SIG-M5 treated with dmso at 0.1 percent for 504 hours (cell line): ENCODE measurements at regions not wholly inside any gene's neighbourhood (a gene's known extent, or its start where the extent isn't known, plus 50 kb on each side); places are given as distances from the start of the nearest gene placed in this dataset.

Source experiments
- DNase-seq: peaks from one replicate; lab custom pipeline; 2025; ENCODE audit not compliant: unreplicated experiment; lab: John Stamatoyannopoulos, UW

DNA sequence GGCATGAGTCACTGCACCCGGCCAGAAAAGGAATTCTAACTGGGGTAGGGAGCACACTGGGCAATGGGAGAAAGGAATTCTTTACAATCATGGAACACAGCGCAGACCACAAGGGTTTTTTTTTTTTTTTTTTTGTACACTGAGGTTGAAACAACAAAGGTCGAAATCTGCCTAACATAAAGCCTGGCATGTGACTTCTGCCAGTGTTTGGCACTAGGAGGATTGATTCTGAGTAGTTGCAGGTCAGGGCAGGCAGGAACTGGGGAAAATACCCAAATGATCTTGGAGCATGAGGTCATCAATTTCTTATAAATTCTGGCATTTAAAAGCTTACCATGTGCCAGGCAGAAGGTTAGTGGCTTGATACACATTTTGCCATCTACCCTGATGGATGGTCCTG lies 202.0 kb upstream of the SNX19 start:
- no peak for DNase-seq

DNA sequence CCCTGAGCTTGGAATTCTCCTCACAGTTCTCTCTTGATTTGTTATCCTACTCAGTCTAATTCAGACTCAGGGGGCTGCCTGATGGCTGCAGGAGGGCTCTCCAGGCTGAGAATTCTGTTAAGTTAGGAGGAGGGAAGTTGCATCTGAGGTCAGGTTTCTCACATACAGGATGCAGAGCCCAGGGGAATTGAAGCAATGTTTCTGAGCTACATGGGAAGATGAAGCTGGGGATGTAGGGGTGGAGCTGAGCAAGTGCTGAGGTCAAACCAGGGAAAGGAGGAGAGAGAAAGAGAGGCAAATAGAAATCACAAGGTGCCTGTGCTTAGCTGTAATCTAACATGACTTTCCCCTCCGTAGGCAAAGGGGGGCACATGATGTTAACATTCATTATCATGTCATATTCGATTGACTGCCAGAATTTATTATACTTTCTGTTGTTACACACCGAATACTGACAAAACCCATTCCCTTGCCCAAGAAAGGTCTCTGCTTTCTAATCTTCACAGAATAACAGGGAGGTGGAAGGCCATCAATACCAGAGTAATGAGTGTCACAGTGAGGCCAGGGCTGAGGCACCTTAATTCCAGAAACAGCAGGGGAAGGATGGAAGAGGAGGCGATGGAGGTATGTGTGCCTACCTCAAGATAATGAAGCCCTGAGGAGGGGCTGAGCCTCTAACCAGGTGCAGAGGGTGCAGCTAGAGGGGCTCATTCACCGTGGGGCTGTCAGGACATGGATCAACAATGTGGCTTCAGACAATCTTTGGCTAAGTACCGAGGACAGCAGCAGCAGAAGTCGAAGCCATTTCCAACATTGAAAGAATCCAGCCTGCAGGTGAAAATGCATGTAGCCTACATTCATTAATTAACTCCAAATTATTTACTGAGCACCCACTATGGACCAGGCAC lies 205.4 kb upstream of the SNX19 start:
- no peak for DNase-seq

DNA sequence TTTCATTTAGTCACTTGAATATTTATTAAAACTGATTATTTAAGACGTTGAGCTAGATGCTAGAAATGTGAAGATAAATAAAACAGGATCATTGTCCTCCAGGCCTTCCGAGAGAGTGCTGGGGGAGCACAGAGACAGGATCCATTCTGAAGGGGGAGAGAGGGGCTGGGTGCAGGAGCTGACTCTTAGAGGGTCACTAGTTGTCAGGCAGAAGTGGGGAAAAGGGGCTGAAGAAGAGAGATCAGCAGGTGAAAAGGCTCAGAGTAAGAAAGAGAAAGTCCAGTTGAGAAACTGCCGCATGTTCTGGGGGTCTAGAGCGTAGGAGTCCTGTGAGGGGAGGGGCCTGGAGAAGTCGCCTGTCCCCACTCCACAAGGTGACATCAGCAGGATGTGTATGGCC lies 206.2 kb upstream of the SNX19 start:
- no peak for DNase-seq

DNA sequence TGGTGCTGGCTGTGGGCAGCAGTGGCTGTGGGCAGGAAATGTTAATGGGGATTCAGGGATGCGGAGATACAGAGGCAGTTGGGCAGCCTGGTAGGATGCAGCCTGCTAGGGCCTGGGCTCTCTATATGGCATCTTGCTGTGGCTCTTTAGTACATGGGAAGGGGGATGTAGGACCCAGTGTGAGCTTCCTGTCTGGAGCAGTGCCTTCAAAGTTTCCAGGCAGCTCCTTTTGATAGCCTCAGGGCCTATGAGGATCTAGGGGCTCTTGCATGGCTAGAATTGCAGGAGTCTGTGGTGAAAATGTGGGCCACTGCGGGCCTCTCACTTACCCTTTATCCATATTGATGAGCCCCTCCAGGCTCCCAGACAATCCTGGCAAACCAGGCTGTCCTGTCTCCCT lies 213.2 kb upstream of the SNX19 start:
- DNase-seq, result no peak

DNA sequence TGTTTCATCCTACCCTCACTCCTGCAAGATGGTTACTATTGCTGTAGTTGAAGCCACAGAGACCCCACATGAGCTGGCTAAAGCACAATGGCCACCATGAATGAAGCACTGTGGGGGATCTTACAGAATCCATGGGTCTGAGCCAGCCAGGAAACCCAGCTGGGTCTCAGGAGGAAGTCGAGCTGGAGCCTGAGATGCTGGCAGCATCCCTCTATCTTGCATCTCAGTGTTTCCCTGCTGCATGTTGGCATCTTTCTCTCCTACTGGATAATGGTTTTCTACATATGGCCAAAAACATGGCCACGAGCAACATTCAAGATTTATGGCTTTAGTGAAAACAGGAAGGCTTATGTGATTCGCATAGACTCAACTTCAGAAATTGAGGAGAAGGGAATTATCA lies 219.3 kb upstream of the SNX19 start:
- no peak for DNase-seq

DNA sequence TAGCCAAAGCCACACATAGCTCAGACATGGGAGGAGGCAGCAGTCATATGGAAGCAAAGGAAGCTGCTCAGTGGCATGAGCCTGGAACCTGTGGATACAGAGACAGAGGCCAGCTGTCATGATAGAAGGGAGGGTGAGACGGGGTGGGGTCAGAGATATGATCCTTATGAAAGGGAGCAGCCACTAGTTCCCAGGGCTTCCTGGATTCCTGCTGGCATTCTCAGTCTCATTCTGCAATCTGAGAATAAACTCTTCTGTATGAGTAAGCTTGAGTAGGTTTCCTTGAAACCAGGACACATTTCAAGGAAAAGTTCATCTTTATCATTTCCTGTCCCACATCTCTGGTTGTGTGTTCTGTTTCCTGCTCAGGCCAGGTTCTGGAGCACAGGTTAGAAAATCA lies 220.2 kb upstream of the SNX19 start:
- DNase-seq, result no peak

DNA sequence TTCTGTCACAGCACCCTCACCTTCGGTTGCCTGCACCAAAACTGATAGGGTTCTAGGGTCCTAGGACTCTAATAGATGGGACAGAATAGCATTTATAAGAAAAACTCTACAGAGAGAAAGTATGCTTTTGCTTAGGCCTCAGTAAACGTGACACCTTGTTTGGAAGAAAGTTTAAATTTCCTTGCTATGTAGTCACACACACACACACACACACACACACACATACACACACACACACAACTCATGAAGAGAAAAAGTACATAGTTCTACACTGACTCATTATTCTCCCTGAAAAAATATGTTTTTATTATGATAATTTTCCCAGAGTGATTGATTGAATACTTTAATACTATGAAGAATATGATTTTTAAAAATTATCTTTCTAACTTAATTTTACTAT lies 220.8 kb upstream of the SNX19 start:
- no peak for DNase-seq

DNA sequence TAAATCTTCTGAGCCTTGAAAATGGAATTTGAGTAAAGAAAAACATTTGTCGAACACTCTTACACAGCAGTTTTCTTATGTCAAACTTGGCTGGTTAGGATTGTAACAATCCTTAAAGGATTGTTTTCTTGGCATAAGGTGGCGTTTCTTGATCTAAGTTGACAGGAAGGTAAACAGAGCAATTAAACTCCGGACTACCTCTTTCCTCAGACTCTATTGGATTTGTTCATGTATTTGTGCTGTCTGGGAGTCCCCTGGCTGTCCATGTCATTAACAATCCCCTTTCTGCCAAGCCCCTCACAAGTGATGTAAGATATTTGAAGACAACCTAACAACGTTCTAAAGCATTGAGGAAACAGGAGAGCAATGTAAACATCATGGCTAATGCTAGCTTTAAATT lies 222.5 kb upstream of the SNX19 start:
- DNase-seq, result no peak

DNA sequence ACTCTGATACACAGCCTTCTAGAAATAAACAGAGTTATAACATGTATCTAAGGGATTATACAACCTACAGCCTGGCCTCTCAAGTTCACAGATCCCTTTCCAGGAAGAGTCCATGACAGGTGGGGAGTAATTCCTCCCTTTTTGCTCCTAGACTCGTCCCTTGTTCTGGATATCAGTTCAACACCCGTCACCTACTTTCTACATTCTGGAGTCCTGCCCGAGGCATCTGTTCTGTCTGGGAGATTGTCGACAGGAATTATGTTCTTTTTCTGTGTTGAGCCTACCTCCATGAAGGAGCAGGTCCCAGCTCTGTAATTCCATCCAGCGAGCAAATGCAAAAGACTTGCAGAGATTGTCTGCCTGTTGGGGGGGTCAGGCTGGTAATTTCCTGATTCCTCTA lies 224.6 kb upstream of the NTM start:
- no peak for DNase-seq

DNA sequence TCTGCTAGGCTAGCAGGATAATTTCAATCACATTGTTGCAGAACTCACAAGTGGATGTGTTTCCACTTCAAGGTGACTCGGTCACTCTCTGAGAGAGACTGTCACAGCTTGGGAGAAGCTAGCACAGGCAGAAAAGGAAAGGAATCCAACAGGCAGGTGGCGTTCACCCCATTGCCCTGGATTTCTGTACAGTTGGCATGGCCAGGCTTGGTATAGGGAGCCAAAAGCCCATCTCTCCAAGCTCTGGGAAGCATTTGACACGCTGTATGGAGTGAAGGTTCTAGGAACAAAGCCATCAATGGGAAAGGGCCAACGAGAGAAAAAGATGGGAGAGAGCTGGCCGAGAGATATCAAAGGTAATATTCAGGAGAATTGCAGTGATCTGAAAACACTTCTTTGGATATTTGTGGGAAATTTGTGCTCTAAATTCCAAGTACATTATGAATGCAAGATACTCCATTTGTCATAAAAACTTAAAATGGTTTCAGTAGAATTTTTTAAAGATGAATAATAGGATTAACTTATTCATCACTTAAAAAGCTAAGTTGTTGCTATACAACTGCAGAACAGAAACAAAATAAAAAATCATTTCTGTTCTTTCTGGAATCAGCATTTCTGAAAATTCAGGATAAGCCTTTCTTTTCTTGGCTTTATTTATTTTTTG lies 223.5 kb upstream of the NTM start:
- DNase-seq, result no peak

DNA sequence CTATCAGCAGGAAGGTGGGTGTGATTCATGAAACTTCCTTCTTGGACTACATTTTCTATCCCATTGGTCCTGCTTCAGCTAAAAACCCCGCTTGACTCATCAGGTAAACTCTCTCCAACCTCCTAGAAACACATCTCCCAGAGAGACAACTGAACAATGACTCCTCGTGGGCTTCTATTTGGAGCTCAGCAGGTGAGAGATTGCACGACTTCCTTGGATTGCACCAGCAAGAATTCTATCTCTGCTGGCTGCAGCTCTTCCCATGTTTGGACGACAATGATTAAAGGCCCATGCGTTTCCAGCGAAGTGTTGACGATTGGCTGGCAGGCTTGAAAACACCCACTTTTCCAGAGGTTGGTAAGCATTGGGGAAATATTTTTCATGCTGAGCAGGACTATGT lies 216.1 kb upstream of the NTM start:
- no peak for DNase-seq

DNA sequence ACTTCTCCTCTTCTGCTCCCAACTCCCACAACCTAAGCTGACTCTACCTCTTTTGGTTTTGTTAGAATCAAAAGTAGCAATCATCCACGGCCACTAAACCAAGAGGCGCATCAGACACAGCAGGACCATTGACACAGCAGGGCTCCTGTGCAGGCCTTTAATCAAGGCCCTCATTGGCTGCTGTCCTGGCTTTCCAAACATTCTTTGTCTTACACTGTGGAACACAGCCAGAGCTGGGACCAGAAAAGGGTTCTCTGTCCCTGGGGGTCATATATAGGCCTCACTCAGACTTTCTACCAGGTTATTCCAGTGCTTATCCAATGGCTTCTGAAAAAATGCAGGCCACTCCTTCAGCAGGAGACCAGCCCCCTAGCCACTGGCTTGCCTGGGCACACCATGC lies 212.7 kb upstream of the NTM start:
- DNase-seq, result no peak

DNA sequence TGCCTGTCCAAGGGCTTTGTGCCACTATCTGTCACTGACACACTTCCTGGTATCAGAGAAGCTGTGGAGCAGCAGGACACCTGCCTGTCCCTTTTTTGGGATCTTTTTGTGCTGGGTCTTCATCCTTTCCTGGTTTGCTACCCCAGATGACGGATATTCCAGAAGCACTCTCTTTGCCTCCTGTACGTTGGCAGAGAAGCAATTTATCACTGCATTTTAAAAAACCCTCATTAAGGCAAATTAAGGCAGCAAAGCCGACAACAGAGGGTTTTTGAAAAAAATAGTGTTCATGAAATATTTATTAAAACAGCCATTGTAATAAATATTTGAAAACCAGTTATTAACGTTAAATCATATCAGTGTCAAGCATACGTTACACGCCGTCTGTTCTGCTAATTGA lies 209.6 kb upstream of the NTM start:
- no peak for DNase-seq

DNA sequence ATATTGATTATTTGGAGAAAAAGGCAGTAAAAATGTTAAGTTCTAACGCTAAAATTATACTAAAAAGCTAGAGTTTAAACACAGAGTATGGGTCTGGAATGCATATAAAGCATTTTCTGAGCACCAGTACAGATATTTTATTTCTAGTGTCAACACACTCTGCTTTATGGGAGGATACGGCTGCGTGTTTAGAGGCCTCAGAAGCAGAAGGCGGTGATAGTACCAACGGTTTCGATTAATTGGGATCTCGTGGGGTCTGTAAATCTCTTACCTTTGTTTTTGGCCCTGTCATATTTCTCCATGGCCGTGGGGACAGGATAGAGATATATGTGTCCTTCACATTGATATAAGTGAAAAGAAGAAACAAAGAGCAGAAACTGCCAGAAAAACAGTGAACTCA lies 206.8 kb upstream of the NTM start:
- no peak for DNase-seq

DNA sequence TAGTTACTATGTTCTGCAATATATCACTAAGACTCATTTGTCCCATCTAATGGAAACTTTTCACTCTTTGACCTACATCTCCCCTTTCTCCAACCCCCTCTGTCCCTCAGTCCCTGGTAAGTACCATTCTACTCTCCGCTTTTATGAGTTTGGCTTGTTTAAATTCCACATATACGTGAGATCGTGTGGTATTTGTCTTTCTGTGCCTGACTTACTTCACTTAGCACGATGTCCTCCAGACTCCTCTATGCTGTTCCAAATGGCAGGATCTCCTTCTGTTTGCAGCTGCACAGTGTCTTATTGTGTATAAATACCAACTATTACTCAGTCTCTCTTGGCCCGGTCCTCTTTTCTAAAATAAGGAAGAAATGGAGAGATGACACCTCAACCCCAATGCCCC lies 205.4 kb upstream of the NTM start:
- no peak for DNase-seq

DNA sequence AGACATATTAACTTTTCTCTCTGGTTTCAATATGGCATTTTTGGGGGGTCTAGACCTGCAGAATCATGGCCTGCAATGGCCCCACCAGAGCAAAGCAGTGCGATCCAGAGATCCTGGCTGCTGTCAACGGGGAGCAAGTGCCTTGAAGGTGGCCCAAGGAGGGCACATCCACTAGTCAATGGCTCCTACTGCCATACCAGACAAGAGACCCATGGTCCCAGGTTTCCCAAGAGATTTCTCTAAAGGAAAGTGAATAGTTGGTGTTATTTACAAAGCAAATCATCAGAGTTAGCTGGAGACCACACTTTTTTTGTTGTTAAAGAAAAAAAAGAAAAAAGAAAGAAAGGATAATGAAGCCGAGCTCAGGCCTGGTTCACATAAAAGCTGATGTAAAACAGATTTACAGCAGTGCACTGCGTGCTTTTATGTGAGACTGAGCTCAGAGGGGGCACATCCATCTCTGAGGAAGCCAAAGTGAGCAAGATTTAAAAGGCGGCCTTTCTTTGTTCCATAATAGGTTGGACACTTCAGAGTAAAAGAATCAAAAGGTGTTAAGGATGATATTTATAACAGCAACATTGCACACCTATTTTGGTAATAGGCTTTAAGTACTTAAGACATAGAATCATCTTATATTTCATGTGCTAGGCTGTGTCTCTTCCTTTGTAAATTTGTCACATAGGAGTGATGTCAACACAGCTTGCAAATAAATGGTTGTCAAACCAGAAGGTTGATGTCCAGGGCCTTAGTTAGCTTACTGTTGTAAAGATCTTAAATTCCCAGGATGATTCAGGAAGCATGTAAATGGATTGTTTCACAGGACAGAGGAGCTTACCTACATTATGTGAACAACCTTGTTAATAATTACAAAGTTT lies 201.3 kb upstream of the NTM start:
- DNase-seq, result no peak

DNA sequence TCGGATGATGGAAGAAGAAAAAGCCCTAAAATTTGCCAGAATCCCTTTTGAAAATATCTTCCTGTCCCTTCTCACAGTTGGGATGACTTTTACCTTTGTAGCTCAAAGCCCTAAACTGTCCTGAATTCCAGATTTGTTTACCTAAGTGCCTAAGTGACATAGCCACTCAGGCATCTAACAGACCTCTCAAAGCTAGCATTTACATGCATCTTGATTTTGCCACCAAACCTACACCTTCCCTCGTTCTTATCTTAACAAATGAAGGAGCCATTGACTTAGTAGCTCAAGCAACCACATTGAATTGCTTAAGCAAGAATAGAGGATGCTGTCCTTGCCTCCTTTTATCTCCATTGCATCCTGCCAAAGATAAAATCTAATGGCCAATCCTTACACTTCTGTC lies 198.4 kb upstream of the NTM start:
- DNase-seq, result no peak

DNA sequence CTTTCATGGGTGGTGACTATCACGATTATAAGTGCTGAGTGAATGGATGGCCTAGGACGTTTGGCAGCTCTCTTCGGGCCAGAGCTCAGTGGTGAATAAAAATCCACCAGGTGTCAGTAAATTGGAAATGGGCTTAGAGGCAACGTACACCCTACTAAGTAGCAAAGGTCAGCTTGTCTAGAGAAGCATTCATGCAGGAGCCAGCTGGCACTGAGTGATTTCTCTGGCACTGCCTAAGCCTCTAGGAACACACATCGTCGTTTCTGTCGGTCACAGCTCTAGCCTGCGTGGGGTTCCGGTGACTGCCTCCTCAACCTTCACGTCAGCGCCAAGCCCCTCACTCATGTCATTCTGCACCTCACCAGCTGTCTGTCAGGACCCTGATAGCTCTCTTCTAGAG lies 192.4 kb upstream of the NTM start:
- DNase-seq, result no peak

DNA sequence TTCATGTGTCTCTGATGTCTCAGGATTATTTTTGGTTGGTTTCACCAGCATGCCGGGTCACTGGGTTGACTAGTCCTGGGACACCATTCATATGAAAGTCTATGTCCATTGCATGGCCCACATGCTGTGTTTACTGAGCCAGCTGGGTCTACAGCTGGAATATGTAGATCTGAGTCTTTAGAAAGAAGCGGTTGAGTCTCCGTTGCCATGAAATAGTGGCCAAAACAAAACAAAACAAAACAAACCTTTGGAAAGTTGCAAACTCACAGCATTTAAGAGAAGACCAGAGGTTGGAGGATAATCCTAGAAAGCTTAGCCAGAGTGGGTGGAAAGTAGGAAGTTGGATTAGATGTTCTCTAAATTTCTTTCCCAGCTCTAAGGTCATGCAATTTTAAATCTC lies 191.8 kb upstream of the NTM start:
- no peak for DNase-seq

DNA sequence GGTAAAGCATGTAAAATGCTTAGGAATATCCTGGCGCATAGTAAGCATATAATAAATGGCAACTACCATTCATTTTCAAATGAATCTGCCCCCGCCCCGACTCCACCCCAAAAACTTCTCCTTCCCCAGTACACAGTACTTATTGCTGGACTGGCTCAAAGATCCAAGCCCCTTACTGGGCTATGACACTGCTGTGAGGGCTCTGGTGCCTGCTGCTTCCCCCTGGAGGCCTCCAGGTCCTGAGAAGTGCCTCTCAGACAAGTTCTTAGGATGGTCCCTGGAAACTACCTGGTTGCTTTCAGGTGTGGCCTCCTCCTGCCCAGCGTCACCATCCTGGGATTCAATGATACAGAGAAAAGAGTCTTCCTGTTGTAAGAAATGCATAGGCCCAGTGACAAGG lies 190.6 kb upstream of the NTM start:
- DNase-seq, result no peak

DNA sequence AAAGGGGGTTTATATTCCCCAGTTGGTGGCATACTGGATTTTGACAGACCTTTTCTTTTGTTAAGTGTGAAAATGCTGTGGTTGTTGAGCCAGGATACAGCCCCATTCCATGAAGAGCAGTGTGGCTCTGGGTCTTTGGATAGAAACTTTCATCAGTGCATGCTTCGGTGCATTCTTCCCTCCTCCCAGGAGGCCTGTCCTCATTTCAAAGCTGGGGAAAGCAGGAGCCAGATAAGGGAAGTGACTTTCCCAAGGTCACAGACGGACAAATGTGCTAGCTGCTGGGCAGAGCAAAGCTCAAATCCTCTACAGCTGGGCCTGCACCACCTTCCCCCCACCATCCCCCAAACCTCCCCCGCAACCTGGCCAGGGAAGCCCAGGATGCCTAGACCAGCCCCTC lies 184.5 kb upstream of the NTM start:
- no peak for DNase-seq

DNA sequence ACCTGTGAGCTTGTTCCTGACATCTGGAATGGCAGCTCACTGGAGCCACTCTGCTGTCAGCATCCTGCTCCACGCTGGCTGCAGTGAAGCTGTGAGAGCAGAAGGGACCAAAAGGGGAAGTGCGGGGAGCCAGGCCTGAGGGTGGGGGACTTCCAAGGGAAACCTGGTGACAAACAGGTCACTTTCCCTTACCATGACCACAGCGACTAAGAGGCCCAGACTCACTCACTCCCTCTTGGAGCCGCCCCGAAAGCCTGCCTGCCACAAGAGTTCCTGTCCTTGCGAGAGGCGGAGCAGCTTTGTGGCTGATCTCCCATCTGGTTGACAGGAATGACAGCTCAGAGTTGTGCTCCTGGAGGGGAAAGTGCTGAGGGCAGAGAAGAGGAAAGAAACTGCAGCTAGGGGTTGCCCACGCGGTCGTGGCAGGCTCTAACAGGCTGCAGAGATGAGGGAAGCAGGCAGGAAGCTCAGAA lies 183.8 kb upstream of the NTM start:
- no peak for DNase-seq
